GM18909 (cell line): ENCODE measurements at regions not wholly inside any gene's neighbourhood (a gene's known extent, or its start where the extent isn't known, plus 50 kb on each side); places are given as distances from the start of the nearest gene placed in this dataset.
"Not testable (repeated sequence)": the region's sequence is repeated elsewhere in the genome, so short reads cannot be mapped to it uniquely, and the experiment has no call there.

Source experiments
- ATAC-seq: cut with Tn5 transposase; IDR thresholded peaks from one replicate; pipeline ENCODE4 v1.9.1; 2021; ENCODE audit warnings: mild to moderate bottlenecking; ENCODE audit not compliant: unreplicated experiment, poor library complexity

DNA sequence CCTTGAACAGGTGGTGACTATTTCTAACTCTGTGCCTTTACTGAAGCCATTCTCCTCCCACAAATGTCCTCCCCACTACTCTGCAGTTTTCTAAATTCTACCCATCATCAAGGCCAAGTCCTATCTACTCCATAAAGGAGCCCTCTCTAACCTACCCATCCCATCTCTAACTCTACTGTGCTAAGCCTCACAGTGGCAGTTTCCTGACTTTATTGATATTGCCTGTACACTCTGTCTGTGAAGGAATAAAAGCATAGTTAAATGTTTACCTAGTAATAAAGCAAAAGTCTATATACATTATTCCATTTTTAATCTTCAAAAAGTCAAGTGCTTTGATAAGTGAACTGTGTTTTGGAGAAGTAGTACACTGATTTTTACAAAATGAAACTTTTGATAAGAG is 178.4 kb upstream of the HMCN1 start:
- ATAC-seq: no peak

DNA sequence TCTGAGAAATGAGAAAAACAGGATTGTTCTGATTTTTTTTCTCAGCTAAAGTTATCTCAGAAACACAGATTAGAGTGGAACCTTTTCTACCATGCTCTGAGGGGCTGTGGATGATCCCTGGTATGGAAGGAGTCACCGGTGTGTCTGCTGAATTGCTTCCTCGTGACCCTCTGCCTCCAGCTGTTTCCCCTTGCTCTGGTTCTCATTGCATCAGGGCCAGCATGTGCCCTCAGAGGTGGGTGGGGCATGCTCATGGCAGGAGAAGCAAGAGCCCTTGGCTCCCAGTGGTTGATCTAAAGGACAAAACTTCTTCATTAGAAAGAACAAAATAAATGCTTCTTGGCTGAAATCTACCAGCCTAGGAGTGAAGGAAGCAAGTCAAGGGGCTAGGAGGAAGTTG is 183.2 kb upstream of the HMCN1 start:
- ATAC-seq: no peak

DNA sequence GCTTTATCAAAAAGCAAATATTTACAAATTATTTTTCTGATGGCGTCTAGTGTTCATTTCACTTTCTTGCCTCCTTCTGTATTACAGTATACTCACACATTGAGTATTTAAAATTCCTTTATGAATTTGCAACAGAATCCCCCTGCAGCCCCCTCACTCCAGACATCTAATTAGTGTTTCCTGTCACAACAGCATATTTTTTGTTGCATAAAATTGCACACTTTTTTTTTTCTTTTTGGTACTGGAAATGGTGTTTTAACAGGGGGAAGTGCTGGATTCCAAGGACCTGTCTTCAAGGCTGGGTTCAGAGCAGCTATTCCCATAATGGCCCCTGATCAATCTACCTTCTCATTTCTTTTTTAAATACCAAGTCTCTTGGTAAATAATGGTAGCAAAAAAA is 184.3 kb upstream of the HMCN1 start:
- ATAC-seq: no peak

DNA sequence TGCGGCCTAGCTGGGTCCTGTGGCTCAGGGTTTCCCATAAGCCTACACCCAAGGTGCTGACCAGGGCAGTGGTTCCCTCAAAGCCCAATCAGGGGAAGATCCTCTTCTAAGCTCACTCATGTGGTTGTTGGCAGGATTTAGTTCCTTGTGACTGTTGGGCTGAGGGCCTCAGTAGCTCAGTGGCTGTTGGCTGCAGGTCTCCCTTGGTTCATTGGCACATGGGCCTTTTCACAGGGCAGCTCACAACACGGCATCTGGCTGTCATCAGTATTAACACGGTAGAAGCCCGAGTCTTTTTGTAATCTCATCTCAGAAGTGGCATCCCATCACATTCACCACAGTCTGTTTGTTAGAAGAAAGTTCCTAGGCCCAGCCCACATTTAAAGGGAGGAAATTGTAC is 188.2 kb upstream of the HMCN1 start:
- no peak for ATAC-seq

DNA sequence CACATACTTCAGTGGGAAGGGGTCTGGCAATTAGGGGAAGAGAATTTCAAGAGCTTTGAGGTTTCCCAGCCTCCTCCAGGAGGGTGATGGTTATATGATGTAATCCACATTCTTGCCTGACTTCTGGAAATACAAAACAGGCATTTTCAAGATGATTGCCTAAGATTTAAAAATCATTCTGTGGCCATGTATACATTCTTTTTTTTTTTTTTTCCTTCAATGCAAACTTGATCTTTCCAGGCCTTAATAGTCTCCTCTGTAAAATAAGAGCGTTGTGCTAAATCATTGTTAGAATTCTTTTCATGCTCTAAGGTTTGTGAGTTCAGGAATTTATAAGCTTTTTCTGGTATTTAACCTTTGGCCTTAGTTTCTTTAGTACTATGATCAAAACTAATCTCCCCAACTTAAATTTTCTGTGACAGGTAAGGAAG is 192.3 kb upstream of the HMCN1 start:
- ATAC-seq: no peak

DNA sequence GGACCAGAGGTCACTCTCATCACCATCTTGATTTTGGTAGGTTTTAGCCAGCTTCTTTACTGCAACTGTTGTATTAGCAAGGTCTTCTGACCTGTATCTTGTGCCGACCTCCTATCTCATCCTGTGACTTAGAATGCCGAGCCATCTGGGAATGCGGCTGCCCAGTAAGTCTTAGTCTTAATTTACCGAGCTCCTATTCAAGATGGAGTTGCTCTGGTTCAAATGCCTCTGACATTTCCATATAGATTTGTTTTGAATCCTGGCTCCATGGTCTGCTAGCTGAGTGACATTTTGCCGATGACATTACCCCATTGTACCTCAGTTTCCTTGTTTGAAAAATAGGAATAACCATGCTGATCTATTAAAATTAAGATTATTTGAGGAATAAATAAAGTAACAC is 193.9 kb upstream of the HMCN1 start:
- no peak for ATAC-seq

DNA sequence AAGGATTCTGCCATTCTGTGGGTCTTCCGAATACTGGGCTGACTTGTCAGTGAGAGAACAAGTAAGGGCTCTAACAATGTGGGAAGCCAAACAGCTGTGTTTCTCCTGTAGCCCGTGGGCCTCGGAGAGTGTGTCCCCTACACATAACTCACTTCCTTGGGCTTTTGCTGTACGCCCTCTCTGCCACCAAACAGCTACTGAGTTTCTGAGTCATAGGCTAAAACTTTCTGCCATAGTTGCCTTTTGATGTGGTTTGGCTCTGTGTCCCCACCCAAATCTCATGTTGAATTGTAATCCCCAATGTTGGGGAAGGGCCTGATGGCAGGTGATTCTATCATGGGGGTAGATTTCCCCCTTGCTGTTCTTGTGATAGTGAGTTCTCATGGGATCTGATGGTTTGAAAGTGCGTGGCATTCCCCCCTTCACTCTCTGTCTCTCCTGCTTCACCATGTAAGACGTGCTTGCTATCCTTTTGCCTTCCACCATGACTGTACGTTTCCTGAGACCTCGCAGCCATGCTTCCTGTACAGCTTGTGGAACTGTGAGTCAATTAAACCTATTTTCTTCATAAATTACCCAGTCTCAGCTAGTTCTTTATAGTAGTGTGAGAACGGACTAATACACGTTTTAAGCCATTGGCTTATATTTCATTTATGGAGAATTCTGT is 194.8 kb upstream of the HMCN1 start:
- no peak for ATAC-seq

DNA sequence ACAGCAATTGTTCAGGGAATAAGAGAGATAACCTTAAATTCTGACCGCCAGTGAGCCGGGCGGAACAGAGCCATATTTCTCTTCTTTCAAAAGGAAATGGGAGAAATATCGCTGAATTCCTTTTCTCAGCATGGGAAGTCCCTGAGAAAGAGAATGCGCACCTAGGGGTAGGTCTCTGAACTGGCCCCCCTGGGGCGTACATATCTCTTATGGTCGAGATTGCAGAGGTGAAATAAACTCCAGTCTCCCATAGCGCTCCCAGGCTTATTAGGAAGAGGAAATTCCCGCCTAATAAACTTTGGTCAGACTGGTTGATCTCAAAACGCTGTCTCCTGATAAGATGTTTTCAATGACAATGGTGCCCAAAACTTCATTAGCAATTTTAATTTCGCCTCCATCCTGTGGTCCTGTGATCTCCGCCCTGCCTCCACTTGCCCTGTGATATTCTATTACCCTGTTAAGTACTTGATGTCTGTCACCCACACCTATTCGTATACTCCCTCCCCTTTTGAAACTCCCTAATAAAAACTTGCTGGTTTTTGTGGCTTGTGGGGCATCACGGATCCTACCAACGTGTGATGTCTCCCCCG is 195.8 kb upstream of the HMCN1 start:
- ATAC-seq: not testable (repeated sequence)

DNA sequence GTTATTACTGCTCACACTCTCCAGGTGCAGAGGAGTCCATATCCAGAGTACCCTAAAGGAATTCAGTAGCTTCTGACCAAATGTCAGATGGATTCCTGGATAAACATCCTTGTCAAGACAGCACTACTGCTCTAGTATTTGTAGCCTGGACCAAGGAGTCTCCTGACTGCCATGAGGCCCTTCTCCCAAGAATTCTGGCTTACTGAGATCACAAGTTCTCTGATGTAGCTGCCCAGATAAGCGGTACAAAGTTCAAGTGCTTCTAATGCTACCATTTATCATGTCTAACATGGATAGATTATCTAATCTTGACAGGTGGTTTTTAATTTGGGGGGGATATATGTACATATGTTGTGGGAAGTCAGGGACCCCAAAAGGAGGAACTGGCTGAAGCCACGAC is 196.6 kb upstream of the HMCN1 start:
- no peak for ATAC-seq

DNA sequence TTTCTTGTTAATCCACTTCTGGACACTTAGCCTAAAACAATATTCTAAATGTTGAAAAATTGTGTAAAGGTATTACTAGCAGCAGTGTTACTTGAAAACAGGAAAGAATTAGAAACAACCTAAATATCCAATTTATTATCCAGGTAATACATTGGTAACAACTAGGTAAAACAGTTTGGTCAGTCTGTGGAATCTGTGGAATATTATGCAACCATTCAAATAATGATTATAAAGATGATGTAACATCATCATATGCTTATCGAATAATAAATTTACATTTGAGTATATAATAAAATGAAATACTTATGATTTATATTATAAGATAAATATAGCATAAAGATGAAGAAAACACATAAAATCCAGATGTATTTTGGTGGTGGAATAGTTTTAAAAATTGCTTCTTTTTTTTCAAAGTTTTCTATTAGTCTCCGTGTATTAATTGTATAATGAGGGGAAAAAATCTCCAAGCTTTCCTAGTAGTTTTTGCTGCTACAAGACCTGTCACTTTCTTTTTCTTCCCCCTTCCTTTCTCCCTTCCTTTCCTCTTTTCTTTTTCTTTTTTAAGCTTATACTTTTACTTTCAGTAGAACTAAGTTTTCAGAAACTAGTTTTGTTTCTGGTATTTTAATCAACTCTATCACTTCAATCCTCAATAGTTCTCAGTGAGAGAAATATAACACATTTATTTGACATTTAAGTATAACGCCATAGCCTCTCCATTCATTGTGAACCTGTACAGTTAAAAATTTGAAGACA is 197.8 kb upstream of the HMCN1 start:
- no peak for ATAC-seq

DNA sequence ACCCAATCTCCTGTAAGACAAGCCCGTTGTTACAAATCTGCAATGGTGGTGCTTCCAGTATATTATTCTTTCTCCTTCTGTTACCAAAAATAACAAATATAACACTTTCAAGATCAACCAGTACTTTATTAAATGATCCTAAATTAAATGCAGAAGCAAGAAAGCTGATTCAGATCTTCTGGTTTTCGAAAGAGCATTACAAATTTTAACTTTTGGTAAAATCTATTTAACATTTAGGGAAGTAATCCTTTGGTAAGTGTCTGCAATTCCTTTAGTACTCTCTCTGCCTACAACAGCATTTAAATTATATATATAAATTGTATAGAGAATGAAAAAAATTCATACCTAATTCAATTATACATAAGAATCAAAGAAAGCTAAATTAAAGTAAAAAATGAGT is 198.6 kb upstream of the HMCN1 start:
- ATAC-seq: no peak

DNA sequence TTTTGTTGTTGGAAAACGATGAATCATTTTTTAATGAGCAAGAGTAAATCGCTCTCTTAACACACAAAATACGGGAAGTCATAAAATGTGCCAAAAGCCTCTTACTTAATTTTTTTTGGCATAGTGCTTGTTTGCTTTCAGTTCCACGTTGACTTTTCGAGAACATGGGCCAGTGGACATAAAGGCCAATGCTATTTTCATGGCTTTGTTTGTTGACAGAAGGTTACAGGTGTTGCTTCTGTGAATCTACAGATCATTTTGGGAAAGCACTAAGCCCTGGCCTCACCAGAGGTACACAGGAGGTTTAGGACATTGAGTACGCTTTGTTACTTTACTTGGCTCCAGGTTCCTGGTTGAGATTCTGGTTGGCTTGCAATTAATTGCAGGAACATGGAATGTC is 199.4 kb upstream of the HMCN1 start:
- no peak for ATAC-seq

DNA sequence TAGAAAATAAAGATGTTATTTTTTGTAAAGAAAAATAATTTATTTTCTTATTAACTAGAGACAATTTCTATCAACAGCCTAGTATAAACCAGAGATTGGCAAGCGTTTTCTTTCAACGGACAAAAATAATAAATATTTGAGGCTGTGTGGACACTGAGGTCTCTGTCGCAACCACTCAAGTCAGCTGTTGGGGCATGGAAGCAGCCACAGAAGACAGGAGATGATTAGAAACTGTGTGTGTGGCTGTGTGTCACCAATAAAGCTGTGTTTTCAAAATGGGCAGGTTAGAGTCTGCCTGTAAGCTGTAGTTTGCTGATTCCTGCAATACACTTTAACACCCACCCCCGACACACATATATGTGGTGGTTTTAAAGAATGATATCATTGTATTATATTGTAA is 200.6 kb upstream of the HMCN1 start:
- no peak for ATAC-seq

DNA sequence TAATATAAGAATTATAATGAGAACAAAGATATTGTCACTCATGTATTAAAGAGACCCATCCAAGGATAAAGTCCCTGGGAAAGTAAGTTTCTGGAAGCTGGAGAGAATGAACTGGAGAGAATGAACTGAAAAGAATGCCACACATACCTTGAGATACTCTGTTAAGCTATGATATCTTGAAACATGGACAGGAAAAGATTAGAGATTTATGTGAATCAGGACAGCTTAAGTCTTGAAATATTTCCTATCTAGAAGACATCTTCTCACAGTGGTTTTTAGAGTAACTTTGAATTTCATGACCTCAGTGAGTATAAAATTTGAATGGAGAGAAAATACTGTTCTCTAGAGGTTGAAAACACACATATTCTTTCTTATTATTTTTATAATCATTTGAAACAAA is 201.3 kb upstream of the HMCN1 start:
- ATAC-seq: no peak

DNA sequence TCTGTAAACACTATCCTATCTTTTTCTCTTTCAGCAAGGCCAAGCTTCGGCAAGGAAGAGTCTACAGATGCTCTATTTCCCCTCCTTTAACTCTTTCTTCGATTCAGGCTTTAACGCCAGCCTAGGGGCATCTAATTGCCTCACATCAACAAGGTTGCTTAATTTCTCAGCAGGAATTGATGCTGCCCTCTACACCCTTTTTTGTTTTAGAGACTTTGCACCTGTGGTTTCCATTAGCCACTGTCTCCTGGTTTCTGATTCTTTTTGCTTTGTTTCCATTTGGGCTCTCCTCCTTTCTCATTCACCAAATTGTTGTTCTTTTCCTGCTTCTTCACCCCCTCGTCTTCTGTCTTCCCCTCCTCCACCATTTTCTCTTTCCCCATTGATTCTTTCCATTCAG is 202.4 kb upstream of the HMCN1 start:
- no peak for ATAC-seq

DNA sequence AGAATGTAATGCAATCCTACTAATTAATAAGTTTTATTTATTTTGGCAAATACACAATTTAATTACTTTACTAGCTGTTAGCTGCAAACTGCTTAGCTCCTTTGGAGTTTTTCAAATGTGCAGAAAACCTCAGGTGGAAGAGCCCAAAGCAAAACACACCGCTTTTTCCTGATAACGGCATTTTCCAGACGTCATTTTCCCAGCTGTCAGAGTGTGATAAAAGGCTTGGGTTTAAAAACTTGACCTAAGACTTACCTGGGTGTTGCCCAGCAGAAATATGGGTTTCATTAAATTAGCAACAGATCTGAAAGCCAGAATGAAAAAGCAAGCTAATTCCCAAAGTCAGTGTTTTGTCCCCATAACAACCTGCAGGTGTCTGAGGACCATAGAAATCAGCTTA is 204.0 kb upstream of the HMCN1 start:
- no peak for ATAC-seq

DNA sequence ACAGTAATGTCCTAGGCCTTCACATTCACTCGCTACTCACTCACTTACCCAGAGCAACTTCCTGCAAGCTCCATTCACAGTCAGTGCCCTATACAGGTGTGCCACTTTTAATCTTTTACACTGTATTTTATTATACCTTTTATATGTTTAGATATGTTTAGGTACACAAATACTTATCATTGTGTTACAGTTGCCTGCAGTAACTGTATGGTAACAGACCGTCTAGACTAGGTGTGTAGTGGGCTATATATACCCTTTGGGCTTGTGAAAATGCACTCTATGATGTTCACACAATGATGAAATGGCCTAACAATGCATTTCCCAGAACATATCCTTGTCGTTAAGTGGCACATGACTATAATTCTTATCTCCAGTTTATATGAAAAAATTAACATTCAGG is 204.5 kb upstream of the HMCN1 start:
- ATAC-seq: no peak

DNA sequence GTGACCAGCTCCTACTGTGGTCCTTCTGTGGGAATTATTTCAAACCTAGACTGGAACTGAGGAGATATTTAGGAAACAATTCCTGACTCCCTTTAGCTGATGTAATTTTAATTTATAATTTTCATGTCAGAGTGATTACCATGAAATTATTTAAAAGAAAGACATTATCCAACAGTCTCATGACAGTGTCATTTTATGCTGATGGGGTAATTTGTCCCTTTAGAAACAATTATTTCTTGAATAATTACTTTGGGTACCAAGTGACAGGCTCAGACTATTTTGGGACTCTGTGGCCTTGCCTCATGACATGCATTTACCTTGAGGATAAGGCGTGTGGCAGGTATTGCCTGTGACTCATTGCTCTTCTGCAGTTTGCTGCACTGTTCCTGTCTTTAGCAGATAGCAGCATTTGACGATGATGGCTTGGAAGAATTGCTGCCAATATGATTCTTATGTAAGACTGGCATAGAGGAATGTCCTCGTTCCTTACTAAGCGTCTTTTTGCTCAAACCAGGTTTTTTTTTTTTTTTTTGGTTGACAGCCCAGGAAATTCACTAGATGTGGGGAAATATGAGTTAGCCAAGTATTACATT is 206.0 kb upstream of the HMCN1 start:
- ATAC-seq: no peak

DNA sequence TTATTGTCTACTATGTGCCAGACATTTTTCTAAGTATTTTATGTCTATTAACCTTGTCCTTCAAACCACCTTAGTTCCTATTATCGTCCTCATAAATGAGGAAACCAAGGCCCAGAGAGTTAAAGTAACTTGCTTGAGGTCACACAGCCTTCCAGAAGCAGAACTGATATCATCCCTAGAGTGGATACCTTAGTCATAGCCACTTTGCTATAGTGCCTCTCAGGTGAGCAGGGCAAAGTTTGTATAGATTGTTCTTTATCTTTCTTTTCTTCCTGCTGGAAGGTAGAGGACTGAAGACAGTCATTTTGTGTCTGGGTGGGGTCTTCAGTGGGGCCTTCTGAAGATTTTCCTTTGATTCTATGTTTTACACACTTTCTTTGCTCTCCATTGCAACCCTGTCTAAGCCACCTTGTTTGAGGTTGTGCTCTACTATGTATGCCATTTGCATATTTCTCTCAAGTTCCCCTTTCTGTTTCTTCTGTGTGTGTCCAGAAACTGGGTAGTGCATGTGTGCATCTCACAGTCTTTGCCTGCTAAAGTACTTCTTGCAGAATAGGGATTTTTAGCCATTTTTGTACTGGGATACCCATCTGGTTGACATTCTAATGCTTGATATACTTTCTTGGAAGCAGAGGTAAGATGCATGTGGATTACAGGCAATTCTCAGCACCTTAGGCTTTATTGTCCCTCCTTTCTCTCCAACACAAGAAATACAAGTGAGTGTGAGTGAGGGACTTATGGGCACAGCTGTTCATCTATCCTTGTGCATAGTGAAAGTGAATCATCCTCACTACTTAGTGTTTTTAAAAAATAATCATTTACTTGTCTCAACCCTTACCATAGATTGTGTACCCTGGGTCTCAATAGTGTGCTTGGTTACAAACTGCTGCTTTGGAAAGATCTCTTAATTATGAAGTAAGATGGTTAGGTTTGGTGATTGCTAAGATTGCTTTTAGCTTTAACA is 207.6 kb upstream of the HMCN1 start:
- peak; percentile 99 for ATAC-seq

DNA sequence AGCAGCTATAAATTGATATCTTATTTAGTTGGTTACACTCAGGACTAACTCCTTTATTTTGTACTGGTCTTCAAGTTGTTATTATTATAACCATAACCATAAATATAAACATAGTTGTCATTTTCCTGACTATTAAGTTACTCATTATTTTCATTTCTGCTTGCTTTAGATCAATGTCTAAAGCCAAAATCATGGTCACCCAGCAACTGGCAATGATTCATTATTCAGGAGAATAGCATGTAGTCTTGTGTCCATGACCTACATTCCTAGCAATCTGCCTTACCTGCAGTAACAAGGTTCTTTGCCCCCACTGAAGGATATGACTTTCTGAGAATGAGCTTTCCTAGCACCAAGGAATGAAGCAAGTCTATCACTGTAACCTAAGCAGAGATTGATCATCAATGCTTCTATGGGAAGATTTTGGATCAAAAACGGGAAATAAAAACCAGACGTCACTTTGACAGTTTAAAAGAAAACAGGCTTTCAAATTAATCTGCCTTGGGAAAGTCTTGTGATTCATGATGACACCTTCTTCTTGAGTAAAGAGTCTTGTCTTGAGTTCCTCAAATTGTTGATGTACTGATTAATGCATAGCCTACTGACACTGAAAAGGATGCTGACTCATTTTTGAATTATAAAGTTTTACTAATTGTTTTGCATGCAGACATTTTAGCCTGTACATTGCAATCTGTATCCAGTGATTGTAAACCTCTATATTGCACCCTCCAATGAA is 203.3 kb upstream of the IVNS1ABP start:
- peak; percentile 90 for ATAC-seq
